ENCODE measurements at regions not wholly inside any gene's neighbourhood (a gene's known extent, or its start where the extent isn't known, plus 50 kb on each side); places are given as distances from the start of the nearest gene placed in this dataset.
A peak's percentile ranks its signal among the peaks of the same experiment; 100 is the strongest.

- no peak for DNase-seq
These were observed 213.0 kb upstream of the PLEKHG7 start for GRCh38 chr12:92489781-92490180.

- no peak for DNase-seq
These were observed 214.1 kb upstream of the PLEKHG7 start for GRCh38 chr12:92488735-92489134.

DNA sequence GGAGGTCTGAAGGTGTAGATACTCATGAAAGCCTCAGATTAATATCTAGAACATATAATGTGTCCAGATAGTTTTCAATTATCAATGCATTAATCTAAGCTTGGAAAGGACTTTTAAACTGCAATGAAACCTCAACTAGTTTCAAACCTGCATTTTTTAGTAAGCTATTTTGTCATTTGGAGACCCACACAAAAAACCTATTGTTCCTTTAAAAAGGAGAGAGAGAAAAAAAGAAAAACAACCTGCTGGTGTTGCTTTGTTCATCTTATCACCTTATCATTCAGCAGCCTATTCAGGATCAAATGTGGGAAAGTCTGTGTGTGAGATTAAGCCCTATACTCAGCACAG is 215.7 kb upstream of the PLEKHG7 start:
- DNase-seq, result no peak

- DNase-seq, result no peak
These were observed 216.2 kb upstream of the PLEKHG7 start for GRCh38 chr12:92486443-92487137.

DNA sequence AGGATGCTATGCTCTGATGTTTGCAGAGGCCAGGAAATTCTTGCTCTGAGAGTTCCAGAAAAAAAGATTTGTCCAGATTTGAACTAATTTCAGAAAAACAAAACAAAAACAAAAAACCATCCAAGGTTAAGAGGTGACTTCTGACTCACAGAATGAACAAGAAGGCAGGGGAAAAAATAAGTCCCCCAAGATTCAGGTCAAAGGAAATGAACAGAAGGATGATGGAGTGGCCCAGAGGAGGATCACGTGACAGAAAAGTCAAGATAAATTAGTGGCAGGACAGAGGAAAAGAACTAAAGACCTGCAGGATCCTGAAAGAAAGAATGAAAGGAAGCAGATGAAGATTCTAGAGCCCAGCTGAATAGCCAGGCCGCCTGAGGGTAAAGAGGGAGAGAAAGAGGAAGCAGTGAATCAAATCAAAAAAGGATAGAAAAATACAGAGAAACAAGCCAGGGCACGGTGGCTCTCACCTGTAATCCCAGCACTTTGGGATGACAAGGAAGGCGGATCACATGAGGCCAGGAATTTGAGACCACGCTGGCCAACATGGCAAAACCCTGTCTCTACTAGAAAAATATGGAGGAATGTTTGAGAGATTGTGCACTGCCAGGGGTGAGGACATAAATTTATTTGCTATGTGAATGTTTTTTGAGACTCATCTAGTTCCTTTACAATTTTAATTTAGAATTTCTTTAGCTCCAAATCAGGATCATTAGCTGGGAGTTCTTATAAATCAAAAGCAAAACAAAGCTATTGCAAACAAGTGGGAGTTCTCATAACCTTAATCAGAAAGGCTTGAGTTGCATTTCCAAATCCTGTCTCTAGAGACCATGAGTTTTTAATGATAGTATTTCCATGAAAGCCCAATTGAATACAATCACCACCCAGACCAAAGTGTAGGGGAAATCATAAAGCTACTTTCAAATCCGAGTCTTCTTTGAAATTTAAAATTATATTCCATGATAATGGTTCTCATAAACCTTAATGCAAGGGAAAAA is 217.1 kb upstream of the PLEKHG7 start:
- DNase-seq, result no peak

- no peak for DNase-seq
These were observed 220.2 kb upstream of the PLEKHG7 start for GRCh38 chr12:92482599-92482998.

DNA sequence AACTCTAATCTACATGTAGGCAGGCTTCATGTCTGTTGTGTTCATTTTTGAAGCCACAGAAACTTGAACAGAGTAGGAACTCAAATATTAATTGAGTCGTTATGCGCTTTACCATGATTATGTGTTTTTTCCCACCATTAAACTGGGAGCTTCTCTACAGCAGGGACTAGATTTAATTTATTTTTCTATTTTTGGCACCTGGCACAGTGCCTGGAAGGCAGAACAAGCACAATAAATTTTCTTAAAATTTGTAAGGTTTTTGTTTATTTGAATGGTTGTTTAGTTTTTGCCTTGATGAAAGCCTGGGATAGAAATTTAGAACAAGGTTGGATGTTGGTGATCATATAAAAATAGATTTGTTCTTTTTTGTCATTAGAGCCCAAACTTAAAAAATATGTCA is 221.7 kb upstream of the PLEKHG7 start:
- DNase-seq, result no peak

DNA sequence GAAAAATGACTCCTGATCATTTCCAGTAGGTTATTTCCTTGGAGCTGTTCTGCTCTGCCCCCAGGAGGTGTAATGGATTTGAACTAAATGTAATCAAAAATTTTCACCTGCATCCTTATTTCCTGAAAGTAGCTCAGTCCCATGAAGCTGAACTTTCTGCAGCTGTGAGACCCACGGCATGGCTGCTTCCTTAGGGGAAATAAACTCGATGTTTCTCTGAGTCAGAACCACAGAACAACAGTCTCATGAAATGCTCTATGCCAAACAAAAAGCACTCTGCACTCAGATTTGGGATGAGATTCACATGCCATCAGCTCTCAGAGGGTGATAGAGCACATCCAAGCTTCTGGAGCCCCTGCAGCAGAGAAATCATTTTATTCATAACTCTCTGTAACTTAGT is 224.1 kb upstream of the PLEKHG7 start:
- DNase-seq, result no peak

- no peak for DNase-seq
These were observed 225.9 kb upstream of the PLEKHG7 start for GRCh38 chr12:92476844-92477243.

- DNase-seq, result no peak
These were observed 229.2 kb upstream of the PLEKHG7 start for GRCh38 chr12:92473564-92473963.

DNA sequence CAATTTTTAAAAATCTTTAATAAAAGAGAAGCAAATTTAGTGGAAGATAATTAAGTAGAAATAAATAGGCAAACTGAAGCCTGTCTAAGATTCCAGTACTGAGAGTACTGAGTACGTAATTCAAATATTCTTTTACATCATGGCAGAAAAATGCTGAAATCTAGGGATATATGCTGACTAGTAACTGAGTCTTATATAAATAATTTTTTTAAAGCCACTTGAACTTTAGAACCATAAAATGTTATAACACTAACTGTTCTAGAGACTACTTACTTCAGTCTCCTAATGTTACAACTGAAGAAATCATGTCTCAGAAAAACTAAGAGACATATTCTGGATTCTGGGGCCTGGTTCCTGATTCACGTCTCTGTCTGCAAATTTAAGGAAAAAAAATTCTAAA is 230.6 kb upstream of the PLEKHG7 start:
- no peak for DNase-seq

GRCh38 chr12:92471551-92471950 is 231.2 kb upstream of the PLEKHG7 start:
- DNase-seq, result no peak

DNA sequence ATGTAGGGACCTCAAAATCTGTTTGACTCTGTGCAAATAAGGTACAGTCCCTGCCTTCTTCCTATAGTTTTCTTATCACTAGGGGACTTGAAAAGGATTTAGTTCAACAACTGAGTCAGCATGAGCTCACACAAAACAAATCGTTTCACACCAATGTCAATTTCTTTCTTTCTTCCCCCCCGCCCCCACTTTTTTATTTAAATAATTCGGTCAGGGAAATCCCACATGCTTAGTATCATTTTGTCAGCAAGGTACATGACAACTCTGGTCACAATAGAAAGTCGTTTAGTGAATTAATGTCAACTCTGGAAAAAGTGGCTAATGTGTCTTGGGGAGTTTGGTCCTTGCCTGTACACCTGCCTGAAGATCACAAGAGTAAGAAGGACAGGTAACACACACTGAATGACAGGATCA is 232.2 kb upstream of the PLEKHG7 start:
- DNase-seq, result peak; percentile 8 to 31

DNA sequence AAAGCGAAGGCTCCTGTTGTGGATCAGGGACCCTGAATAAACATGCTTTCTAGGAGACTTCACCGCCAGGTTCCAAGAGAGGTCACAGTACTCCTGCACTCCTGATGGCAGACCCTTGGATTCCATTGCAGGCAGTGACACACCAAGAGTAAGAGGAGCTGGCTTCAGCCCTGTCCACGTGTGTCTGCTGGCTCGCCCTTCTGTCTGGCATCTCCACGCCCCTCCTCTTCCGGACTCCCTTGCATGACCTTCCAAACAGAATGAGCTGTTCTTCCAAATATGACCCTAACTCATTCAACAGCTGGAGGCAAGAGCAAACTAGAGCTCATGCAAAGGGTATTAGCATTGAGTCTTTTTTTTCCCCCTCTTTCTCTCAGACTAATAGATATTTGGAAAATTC is 233.0 kb upstream of the PLEKHG7 start:
- no peak for DNase-seq

- DNase-seq, result no peak
These were observed 234.3 kb upstream of the PLEKHG7 start for GRCh38 chr12:92468358-92469020.

DNA sequence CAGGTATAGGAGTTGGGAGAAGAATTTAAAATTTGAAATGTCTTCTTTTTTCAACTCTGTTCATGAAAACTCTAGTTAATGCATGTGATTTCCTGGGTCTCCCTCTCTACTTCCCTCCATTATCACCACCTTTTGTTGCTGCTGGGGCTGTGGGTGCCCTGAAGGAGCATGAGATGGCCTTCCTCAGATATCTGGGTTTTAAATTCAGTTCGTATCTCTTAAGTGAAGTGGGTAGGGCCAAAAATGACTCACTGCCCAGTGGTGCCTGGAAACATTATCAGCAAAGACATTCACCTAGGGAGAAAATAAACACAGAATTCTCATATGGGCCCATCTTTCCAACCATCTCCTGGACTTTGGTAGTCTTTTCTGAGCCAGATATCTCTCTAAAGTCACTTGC is 234.9 kb upstream of the PLEKHG7 start:
- no peak for DNase-seq

- DNase-seq, result no peak
These were observed 236.1 kb upstream of the PLEKHG7 start for GRCh38 chr12:92466391-92467305.

DNA sequence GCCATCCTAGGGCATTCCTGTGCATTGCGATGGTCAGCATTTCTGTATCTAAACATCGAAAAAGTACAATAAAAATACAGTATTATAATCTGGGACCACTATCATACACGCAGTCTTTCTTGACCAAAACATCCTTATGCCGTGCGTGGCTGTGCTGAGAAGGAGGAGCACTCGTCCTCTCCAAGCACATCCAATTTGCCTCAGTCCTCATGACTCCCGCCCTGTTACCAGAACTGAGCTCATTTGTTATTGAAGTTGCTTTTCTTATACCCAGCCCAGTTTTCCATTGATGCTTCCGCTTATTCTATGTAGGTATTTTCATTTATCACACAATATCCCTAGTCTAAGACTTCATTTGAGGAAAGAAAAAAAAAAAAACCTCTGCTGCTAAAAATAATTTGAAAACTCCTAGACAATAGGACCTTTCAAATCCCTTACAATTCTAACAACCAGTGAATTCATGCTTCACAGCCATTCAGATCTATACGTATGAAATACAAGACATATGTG is 236.9 kb upstream of the PLEKHG7 start:
- DNase-seq, result no peak

DNA sequence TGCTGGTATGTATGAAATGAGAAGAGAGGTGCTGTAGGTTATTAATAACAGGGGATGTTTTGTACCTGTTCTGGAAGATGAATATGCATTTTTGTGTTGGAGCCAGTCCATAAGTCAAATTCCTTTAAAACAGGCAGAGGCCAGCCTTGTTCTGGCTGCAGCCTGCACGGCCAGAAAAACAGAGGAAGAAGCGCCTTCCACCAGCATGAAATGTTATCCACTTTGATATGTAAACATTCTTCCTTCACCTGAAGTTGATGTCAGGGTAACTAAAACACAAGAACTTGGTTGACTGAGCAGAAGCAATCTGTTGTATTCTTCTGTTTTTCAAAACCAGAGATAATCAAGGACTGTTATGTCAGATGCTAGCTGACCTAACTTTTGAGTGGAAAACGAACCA is 237.9 kb upstream of the PLEKHG7 start:
- DNase-seq, result no peak

- no peak for DNase-seq
These were observed 239.6 kb upstream of the PLEKHG7 start for GRCh38 chr12:92463171-92463570.

DNA sequence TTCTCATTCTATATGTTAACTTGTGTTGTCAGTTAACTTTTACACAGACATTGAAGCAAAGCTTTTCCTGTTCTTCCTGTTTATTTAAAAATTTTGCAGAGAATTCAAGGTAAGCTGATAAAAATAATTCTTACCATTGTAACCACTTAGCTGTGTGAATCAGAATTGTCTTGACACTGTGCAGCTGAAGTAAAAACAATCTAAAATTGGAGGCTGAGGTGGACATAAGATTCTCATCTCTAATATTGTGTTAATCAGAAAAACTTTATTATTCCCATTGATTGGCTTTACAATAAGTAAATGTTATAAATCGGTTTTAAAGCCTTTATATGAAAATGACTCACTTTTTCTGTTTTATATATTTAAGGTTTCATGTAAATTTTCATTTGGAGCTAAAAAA is 240.3 kb upstream of the PLEKHG7 start:
- no peak for DNase-seq

- no peak for DNase-seq
These were observed 240.7 kb upstream of the PLEKHG7 start for GRCh38 chr12:92462049-92462448.
